Heart left ventricle (tissue), 13 donors: ENCODE measurements at regions not wholly inside any gene's neighbourhood (a gene's known extent, or its start where the extent isn't known, plus 50 kb on each side); places are given as distances from the start of the nearest gene placed in this dataset.

ENCODE experiments used
- CTCF ChIP-seq, 12 donors: fragments of 200-600 bp; sonication (generic) in 4 of 12; IDR thresholded peaks; one replicate each; pipeline versions ENCODE4 v1.5.0 to v1.8.0; 2018 to 2022; ENCODE audit warnings: antibody characterized with exemption in 12 of 12, mild to moderate bottlenecking in 5 of 12
- POLR2A ChIP-seq, 2 donors: fragments of 450-650 bp; IDR thresholded peaks; one replicate each; pipeline ENCODE4 v1.6.1; 2017; ENCODE audit warnings: antibody characterized with exemption in 2 of 2, mild to moderate bottlenecking in 2 of 2, moderate library complexity in 2 of 2
- donor health status: ischemic (EF 13 %, LVEDD 7.1; RV severe dilation, severe dysfunction).
- donor health status: DM: no; HTN: yes; CAD: no.
- donor health status: DM: no; HTN: no; CAD: no.
- donor health status: ischemic (EF 25% LVEDD 6.9; RV normal size, moderate dysfunction).
- donor health status: ischemic (EF 25% LVEDD 5.7; RV mildly dilated, moderate dysfunction).
- donor health status: ischemic (EF 35%, LVEDD 5.7; RV mildly dilated, moderate dysfunction).
- donor health status: nonischemic (EF 11% LVEDD 7.7; RV severe dilation, severe dysfunction).
- donor health status: DM: yes; HTN: yes; CAD: no.
- donor health status: PGD.
- donor health status: ischemic (EF 29% LVEDD 5.4; RV normal size, mild dysfunction).
- donor health status: nonischemic (EF 23%, LVEDD 6.1; RV moderate dilation, normal function).

- no peak for TF ChIP-seq CTCF (IDR thresholded peaks at IDR 0.05)
- TF ChIP-seq POLR2A (IDR thresholded peaks at IDR 0.05): no peak
These were observed 283.9 kb upstream of the CNTN5 start for GRCh38 chr11:98736833-98737232.
